ENCODE measurements at regions not wholly inside any gene's neighbourhood (a gene's known extent, or its start where the extent isn't known, plus 50 kb on each side); places are given as distances from the start of the nearest gene placed in this dataset.

DNA sequence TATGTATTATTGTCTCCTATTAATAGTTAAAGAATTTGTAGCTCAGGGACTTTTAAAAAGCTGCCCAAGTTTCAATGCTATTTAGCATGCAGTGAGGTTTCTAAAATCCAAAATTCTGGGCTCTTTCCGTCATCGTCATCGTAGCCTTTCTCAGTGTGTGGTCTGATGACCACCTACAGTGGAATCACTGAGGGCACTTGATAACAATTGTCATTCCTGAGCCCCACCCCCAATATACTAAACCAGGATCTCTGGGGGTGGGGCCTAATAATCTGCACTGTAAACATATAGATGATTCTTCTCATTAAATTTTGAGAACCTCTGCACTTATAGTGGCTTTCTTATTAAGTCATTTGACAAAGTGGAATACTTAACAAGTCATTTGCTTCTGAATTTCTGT is 674.8 kb downstream of the PLPP3 start:
- ATAC-seq = no peak

DNA sequence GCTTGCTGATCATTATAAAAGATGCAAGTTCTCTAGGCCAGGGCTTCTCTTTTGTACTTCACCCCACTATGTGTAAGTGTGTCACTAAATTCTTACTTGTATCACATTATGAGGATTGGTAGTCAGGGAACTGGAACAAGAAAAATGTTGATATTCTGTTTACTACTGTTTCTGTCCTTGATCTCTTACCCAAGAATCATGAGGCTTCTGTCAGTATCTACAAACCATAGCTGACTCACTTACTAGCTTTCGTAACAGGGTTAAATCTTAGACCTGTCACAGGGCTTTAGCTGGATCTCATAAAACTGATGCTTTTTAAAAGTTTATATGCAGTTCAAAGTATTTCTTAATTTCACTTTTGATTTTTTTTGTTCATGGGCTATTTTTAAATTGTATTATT is 681.2 kb downstream of the PLPP3 start:
- Mint-ChIP-seq H3K4me3 (no peak overlapping the region), H3K9me3 (peaks cover 17% of the 10 kb centered on the region), H3K27ac (no peak overlapping the region), H3K4me1 (no peaks in the 10 kb centered on the region), H3K27me3 (peaks cover 11% of the 10 kb centered on the region), H3K36me3 (no peaks in the 10 kb centered on the region)
- ATAC-seq = no peak

More for the DNA sequence above, 674.8 kb downstream of the PLPP3 start:
- Mint-ChIP-seq H3K27ac (no peak overlapping the region), H3K4me1 (no peaks in the 10 kb centered on the region), H3K4me3 (no peak overlapping the region), H3K9me3 (no peaks in the 10 kb centered on the region), H3K27me3 (peaks cover 25% of the 10 kb centered on the region), H3K36me3 (no peaks in the 10 kb centered on the region)

DNA sequence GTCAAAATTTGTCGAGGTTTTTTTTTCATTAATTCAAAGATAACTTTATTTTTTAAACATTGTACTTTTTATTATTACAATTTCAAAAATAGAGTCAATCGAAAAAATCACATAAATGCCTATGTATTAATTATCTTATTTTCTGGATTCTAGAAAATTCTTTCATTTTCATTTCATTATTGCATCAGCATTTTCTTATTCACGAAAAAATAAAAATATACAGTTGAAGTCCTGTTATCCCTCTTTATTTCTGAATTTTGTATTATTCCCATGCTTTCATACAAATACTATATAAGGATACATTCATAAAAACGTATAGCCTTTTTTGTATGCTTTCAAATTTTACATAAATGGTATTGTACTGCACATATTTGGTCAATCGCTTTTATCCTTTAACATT is 681.0 kb upstream of the USP24 start:
- H3K4me3 Mint-ChIP-seq = no peak overlapping the region
- H3K9me3 Mint-ChIP-seq = peaks cover 31% of the 10 kb centered on the region
- H3K27me3 Mint-ChIP-seq = peaks cover 29% of the 10 kb centered on the region
- H3K4me1 Mint-ChIP-seq = no peaks in the 10 kb centered on the region
- ATAC-seq = no peak
- H3K27ac Mint-ChIP-seq = no peak overlapping the region
- no peaks in the 10 kb centered on the region for H3K36me3 Mint-ChIP-seq

DNA sequence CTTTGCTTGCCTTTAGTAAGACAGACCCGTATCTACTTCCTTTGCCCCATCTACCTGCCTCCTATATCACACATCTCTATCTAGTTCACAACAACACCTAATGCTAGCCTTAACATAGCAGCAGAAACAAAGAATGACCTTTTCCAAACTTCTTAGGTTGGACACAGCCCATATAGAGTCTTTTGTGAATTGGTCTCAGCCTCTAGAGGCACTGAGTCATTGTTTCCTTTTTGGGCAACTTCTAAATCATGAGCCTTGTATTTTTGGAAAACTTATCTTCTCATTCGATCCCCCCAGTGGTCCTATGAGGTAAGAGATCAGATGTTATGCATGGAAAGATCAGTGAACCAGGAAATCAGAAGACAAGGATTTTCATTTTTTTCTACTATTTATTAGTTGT is 679.4 kb upstream of the USP24 start:
- Mint-ChIP-seq H3K27ac (no peak overlapping the region), H3K36me3 (no peaks in the 10 kb centered on the region), H3K4me1 (no peaks in the 10 kb centered on the region), H3K27me3 (peaks cover 29% of the 10 kb centered on the region), H3K4me3 (no peak overlapping the region), H3K9me3 (peaks cover 33% of the 10 kb centered on the region)
- ATAC-seq = no peak

GRCh38 chr1:55893155-55893554 is 678.0 kb upstream of the USP24 start:
- peaks cover 29% of the 10 kb centered on the region for H3K27me3 Mint-ChIP-seq
- H3K36me3 Mint-ChIP-seq = no peaks in the 10 kb centered on the region
- H3K4me3 Mint-ChIP-seq = no peak overlapping the region
- H3K27ac Mint-ChIP-seq = no peak overlapping the region
- no peak for ATAC-seq
- peaks cover 29% of the 10 kb centered on the region for H3K9me3 Mint-ChIP-seq
- no peaks in the 10 kb centered on the region for H3K4me1 Mint-ChIP-seq

DNA sequence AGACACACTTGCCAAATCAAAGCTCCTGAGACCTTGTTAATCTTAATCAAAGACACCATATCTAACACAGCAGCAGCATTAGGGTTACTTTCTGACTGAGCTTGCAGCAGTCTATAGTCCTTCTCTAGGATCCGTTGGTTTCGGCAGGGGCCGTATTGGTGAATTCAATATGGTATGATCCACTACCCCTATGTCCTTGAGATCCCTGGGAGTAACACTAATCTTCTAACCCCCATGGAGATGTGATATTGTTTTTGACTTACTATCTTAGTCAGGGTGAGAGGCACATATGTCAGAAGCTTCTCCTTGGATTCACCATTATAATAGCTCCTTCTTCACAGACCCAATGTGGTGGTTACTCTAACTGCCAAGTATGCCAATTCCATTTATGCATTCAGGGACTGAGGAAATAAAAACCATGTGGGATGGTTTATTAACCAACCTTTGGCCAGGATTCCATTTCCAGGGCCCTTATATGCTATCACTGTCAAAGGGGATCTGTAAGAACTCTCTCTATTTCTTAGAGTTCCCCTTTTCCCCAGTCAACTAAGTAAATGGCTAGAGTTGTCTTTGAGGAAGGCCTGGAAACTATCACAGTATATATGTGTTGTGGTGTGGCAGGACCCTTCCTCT is 673.6 kb upstream of the USP24 start:
- H3K36me3 Mint-ChIP-seq = no peaks in the 10 kb centered on the region
- H3K27me3 Mint-ChIP-seq = peaks cover 29% of the 10 kb centered on the region
- no peak overlapping the region for H3K27ac Mint-ChIP-seq
- H3K4me1 Mint-ChIP-seq = no peaks in the 10 kb centered on the region
- no peak overlapping the region for H3K4me3 Mint-ChIP-seq
- ATAC-seq = no peak
- H3K9me3 Mint-ChIP-seq = peaks cover 16% of the 10 kb centered on the region

GRCh38 chr1:55886856-55887712 is 671.9 kb upstream of the USP24 start:
- Mint-ChIP-seq H3K4me3 (no peak overlapping the region), H3K9me3 (peaks cover 6% of the 10 kb centered on the region), H3K36me3 (no peaks in the 10 kb centered on the region), H3K4me1 (no peaks in the 10 kb centered on the region), H3K27me3 (peaks cover 19% of the 10 kb centered on the region), H3K27ac (no peak overlapping the region)
- no peak for ATAC-seq

DNA sequence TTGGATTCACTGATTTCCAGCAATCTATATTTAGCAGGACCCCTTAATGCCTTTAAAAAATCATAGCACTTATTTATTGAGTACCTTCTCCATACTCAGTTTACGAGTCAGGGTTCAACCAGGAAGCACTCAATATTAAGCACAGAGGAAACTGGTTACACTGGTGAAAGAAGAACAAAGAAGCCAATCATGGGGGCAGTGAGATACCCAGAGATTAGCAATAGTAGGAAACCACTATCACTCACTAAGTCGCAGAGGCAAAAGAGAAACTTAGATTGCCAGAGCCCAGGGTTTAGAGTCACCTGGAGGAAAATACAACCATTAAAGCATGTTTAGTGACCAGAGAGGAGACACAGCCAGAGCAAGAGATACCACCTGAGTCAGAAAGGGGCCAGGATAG is 670.5 kb upstream of the USP24 start:
- Mint-ChIP-seq H3K36me3 (no peaks in the 10 kb centered on the region), H3K9me3 (no peaks in the 10 kb centered on the region), H3K4me1 (no peaks in the 10 kb centered on the region), H3K27me3 (peaks cover 4% of the 10 kb centered on the region), H3K4me3 (no peak overlapping the region), H3K27ac (no peak overlapping the region)
- no peak for ATAC-seq

GRCh38 chr1:55882931-55883330 is 667.8 kb upstream of the USP24 start:
- no peaks in the 10 kb centered on the region for H3K36me3 Mint-ChIP-seq
- H3K9me3 Mint-ChIP-seq = no peaks in the 10 kb centered on the region
- no peak overlapping the region for H3K27ac Mint-ChIP-seq
- no peaks in the 10 kb centered on the region for H3K27me3 Mint-ChIP-seq
- H3K4me1 Mint-ChIP-seq = no peaks in the 10 kb centered on the region
- no peak overlapping the region for H3K4me3 Mint-ChIP-seq
- ATAC-seq = no peak

DNA sequence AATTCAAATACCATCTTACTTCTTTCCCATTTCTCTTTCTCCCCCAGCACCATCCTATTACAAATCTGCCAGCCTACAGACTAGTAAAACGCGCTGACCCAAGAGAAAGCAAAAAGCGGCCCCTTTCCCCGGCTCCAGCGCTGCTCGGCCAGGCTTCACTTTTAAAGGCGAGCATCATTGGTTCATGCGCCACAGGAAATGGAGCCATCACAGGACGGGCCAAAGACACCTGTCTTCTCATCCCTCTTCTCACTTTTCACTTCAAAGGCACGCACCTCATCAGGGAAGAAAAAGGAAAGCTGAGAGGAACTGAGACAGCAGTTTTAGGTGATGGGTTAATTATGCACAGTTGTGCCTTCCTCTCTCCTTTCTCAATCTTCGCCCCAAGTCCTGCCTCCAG is 664.2 kb upstream of the USP24 start:
- Mint-ChIP-seq H3K27ac (no peak overlapping the region), H3K4me1 (no peaks in the 10 kb centered on the region), H3K9me3 (no peaks in the 10 kb centered on the region), H3K4me3 (no peak overlapping the region), H3K36me3 (no peaks in the 10 kb centered on the region), H3K27me3 (no peaks in the 10 kb centered on the region)
- ATAC-seq = no peak

DNA sequence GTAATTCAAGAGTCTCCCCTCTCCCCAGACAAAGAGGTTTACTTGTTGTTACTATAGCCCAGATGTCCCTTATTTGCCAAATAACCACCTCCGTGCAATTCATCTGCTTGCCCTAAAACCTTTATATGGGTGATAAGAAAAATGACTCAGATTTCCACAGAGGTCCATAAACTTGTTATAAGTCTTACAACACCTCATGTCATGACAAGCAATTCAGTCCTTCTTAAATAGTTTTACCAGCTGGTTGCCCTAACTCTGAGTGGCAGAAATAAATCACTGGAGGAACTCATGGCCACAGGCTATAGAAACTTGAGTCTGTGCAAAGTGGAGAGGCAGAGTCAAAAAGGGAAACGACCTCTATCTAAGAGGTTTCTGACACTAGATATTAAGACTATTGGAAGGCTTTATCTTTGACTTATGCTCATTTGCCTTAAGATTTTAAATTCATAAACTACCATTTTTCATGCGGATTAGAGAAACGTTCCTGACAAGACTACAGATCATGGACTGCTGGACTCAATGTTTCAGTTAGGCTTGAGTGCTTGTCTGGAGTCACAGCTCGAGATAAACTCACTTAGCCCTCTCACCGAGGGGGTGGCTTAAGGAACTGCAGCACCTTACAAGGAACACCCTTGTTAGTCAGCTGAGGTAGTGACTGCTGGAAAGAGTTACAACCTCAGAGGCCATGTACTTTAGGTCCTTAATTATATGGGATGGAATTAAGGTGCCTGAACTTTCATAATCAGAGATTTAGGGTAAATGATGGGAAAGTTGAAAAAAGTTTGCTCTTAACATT is 662.5 kb upstream of the USP24 start:
- no peak for ATAC-seq
- no peaks in the 10 kb centered on the region for H3K36me3 Mint-ChIP-seq
- no peak overlapping the region for H3K4me3 Mint-ChIP-seq
- no peaks in the 10 kb centered on the region for H3K4me1 Mint-ChIP-seq
- no peaks in the 10 kb centered on the region for H3K9me3 Mint-ChIP-seq
- no peak overlapping the region for H3K27ac Mint-ChIP-seq
- no peaks in the 10 kb centered on the region for H3K27me3 Mint-ChIP-seq

GRCh38 chr1:55876276-55877060 is 661.3 kb upstream of the USP24 start:
- H3K4me3 Mint-ChIP-seq = no peak overlapping the region
- H3K27me3 Mint-ChIP-seq = no peaks in the 10 kb centered on the region
- no peaks in the 10 kb centered on the region for H3K4me1 Mint-ChIP-seq
- H3K36me3 Mint-ChIP-seq = no peaks in the 10 kb centered on the region
- no peak for ATAC-seq
- H3K27ac Mint-ChIP-seq = no peak overlapping the region
- no peaks in the 10 kb centered on the region for H3K9me3 Mint-ChIP-seq

DNA sequence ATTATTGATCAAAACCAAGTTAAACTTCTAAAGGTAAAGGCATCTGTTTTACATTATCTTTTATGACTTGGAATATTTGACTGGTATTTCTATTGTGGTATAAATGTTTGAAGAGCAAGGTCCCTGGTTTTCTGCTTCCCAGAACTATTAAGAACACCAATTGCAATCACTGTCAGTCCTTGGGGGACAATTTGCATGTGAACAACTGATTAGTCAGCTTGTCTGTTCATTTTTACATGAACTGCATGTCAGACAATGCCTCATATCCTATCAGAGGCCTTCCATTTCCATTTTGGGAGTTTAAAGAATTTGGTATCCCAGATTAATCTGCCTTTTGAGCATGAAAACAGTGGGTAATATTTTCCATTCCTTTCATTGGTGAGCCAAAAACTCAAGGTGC is 654.9 kb upstream of the USP24 start:
- H3K4me1 Mint-ChIP-seq = no peaks in the 10 kb centered on the region
- no peaks in the 10 kb centered on the region for H3K27me3 Mint-ChIP-seq
- H3K4me3 Mint-ChIP-seq = no peak overlapping the region
- H3K27ac Mint-ChIP-seq = no peak overlapping the region
- H3K9me3 Mint-ChIP-seq = no peaks in the 10 kb centered on the region
- no peak for ATAC-seq
- H3K36me3 Mint-ChIP-seq = no peaks in the 10 kb centered on the region

DNA sequence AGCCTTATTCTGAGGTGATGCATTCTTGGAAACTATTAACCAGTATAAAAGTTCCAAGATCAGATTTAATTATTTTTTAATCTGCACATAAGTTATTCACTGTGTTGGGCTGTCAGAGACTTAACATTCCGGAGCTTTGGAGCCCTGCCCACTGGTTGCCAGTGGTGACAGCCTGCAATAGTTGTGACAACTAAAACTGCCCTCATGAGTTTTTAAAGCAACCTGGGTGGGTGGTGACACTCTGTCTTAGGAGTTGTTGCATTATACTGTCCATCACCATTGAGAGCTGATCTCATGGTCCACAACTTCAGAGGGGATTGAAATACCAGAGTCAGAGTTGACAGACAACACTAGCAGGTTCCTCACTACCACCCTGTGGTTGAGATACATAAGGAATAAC is 653.9 kb upstream of the USP24 start:
- Mint-ChIP-seq H3K36me3 (no peaks in the 10 kb centered on the region), H3K27ac (no peak overlapping the region), H3K9me3 (no peaks in the 10 kb centered on the region), H3K27me3 (no peaks in the 10 kb centered on the region), H3K4me1 (no peaks in the 10 kb centered on the region), H3K4me3 (no peak overlapping the region)
- no peak for ATAC-seq

DNA sequence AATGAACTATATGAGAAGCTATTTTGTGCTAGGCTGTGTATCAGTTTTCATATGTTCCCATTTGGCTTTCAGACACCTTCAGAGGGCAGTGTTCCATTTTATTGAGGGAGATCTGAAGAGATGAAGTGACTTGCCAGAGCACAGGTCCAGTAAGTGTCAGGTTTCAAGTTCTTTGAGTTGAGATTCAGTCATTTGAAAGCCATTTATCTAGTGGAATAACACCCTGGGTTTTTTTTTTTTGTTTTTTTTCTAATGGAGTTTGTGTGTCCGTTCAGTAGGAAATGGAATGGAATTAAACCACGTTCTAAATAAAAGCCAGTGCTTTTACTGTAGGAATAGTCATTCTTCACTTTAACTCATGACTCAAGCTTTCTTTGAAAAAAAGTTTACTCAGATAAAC is 652.9 kb upstream of the USP24 start:
- Mint-ChIP-seq H3K27me3 (no peaks in the 10 kb centered on the region), H3K4me1 (no peaks in the 10 kb centered on the region), H3K27ac (no peak overlapping the region), H3K4me3 (no peak overlapping the region), H3K36me3 (no peaks in the 10 kb centered on the region), H3K9me3 (no peaks in the 10 kb centered on the region)
- no peak for ATAC-seq
